ENCODE measurements at regions not wholly inside any gene's neighbourhood (a gene's known extent, or its start where the extent isn't known, plus 50 kb on each side); places are given as distances from the start of the nearest gene placed in this dataset.

- no peak for TF ChIP-seq TCF7 (CRISPR knock-in tag; IDR thresholded peaks at IDR 0.05; ENCODE audit: low read depth)
- TF ChIP-seq, protein P1, sequence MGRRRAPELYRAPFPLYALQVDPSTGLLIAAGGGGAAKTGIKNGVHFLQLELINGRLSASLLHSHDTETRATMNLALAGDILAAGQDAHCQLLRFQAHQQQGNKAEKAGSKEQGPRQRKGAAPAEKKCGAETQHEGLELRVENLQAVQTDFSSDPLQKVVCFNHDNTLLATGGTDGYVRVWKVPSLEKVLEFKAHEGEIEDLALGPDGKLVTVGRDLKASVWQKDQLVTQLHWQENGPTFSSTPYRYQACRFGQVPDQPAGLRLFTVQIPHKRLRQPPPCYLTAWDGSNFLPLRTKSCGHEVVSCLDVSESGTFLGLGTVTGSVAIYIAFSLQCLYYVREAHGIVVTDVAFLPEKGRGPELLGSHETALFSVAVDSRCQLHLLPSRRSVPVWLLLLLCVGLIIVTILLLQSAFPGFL (CRISPR knock-in tag; IDR thresholded peaks at IDR 0.05; ENCODE audit: borderline replicate concordance): no peak
- no peak for TF ChIP-seq PRRX2 (CRISPR knock-in tag; IDR thresholded peaks at IDR 0.05)
- TF ChIP-seq ZNF219 (CRISPR knock-in tag; IDR thresholded peaks at IDR 0.05; ENCODE audit: borderline replicate concordance): no peak
- TF ChIP-seq HMGA2 (CRISPR knock-in tag; IDR thresholded peaks at IDR 0.05): no peak
- TF ChIP-seq JUN (CRISPR knock-in tag; IDR thresholded peaks at IDR 0.05): no peak
- TF ChIP-seq OVOL2 (CRISPR knock-in tag; IDR thresholded peaks at IDR 0.05; ENCODE audit: borderline replicate concordance): no peak
- TF ChIP-seq, protein P2, sequence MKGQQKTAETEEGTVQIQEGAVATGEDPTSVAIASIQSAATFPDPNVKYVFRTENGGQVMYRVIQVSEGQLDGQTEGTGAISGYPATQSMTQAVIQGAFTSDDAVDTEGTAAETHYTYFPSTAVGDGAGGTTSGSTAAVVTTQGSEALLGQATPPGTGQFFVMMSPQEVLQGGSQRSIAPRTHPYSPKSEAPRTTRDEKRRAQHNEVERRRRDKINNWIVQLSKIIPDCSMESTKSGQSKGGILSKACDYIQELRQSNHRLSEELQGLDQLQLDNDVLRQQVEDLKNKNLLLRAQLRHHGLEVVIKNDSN (CRISPR knock-in tag; IDR thresholded peaks at IDR 0.05): no peak
- TF ChIP-seq MYBL2 (CRISPR knock-in tag; IDR thresholded peaks at IDR 0.05): no peak
- no peak for TF ChIP-seq MAX (CRISPR knock-in tag; IDR thresholded peaks at IDR 0.05)
- TF ChIP-seq, protein P3, sequence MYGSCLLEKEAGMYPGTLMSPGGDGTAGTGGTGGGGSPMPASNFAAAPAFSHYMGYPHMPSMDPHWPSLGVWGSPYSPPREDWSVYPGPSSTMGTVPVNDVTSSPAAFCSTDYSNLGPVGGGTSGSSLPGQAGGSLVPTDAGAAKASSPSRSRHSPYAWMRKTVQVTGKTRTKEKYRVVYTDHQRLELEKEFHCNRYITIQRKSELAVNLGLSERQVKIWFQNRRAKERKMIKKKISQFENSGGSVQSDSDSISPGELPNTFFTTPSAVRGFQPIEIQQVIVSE (CRISPR knock-in tag; IDR thresholded peaks at IDR 0.05; ENCODE audit: borderline replicate concordance): no peak
- TF ChIP-seq NR1H2 (CRISPR knock-in tag; IDR thresholded peaks at IDR 0.05): no peak
- no peak for TF ChIP-seq GRHL2 (CRISPR knock-in tag; IDR thresholded peaks at IDR 0.05; ENCODE audit: insufficient replicate concordance, severe bottlenecking)
- no peak for TF ChIP-seq ZNF532 (CRISPR knock-in tag; IDR thresholded peaks at IDR 0.05; ENCODE audit: borderline replicate concordance)
- no peak for TF ChIP-seq CREM (CRISPR knock-in tag; IDR thresholded peaks at IDR 0.05)
- no peak for TF ChIP-seq ZNF232 (CRISPR knock-in tag; IDR thresholded peaks at IDR 0.05)
- TF ChIP-seq AFF4 (CRISPR knock-in tag; IDR thresholded peaks at IDR 0.05; ENCODE audit: borderline replicate concordance): no peak
- TF ChIP-seq, protein P4, sequence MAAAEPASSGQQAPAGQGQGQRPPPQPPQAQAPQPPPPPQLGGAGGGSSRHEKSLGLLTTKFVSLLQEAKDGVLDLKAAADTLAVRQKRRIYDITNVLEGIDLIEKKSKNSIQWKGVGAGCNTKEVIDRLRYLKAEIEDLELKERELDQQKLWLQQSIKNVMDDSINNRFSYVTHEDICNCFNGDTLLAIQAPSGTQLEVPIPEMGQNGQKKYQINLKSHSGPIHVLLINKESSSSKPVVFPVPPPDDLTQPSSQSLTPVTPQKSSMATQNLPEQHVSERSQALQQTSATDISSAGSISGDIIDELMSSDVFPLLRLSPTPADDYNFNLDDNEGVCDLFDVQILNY (CRISPR knock-in tag; IDR thresholded peaks at IDR 0.05): no peak
- TF ChIP-seq NR3C1 (CRISPR knock-in tag; conservative IDR thresholded peaks at IDR 0.05; ENCODE audit: low read depth): no peak
- no peak for TF ChIP-seq IRF1 (CRISPR knock-in tag; IDR thresholded peaks at IDR 0.05)
- H3K4me3 Mint-ChIP-seq: no peak overlapping the region
- H3K27ac Mint-ChIP-seq: no peak overlapping the region
- no peaks in the 10 kb centered on the region for H3K36me3 Mint-ChIP-seq
- H3K27me3 Mint-ChIP-seq (ENCODE audit: low read depth): no peaks in the 10 kb centered on the region
- DNase-seq (ENCODE audit: low spot score): no peak
- no peak for ATAC-seq
- H3K4me1 Mint-ChIP-seq: no peaks in the 10 kb centered on the region
- ChIA-PET CTCF (no interaction called here), POLR2A (no interaction called here)
- H3K9me3 Mint-ChIP-seq: peaks cover 5% of the 10 kb centered on the region
Observed at GRCh38 chr5:97874491-97874890, 691.4 kb upstream of the RIOK2 start.

Measured in WTC11 (cell line).